Caco-2 (cell line): ENCODE measurements at regions not wholly inside any gene's neighbourhood (a gene's known extent, or its start where the extent isn't known, plus 50 kb on each side); places are given as distances from the start of the nearest gene placed in this dataset.

Experiments
- BruUV-seq: library from RNA; stranded (reverse); fragments of 400-500 nt; replicated peaks from 2 replicates; lab custom pipeline; 2021; lab: Mats Ljungman, UMichigan
- CTCF ChIA-PET: fragments of 300-600 bp; sonication (Branson Sonifier 250); formaldehyde crosslinking; loops from one replicate; lab custom pipeline; 2022; ENCODE audit warnings: antibody characterized with exemption; lab: Charles Lee
- POLR2A ChIA-PET: fragments of 300-600 bp; sonication (Branson Sonifier 250); formaldehyde crosslinking; loops from one replicate; lab custom pipeline; 2022; ENCODE audit warnings: antibody characterized with exemption; lab: Charles Lee
- DNase-seq, 2 experiments: peaks; one replicate each; pipeline versions ENCODE4 v3.0.0 to v3.0.0-alpha.2; 2020 to 2022
- H3K27me3 ChIP-seq: replicated peaks from 2 replicates; pipeline ENCODE4 v1.6.0; 2011; ENCODE audit warnings: low read length; ENCODE audit not compliant: control insufficient read depth, insufficient read depth
- H3K36me3 ChIP-seq: 2 replicates; pipeline ENCODE4 v1.5.1; 2011; ENCODE audit warnings: low read length; ENCODE audit not compliant: control insufficient read depth, insufficient read depth
- H3K4me1 ChIP-seq: fragments of 250-450 bp; sonication (Bioruptor Pico); 2 replicates; pipeline ENCODE4 v1.5.1; 2020; ENCODE audit warnings: mild to moderate bottlenecking
- H3K4me3 ChIP-seq: 2 replicates; pipeline ENCODE4 v1.5.1; 2011; ENCODE audit warnings: low read depth, mild to moderate bottlenecking, control low read depth, low read length
- H3K9me3 ChIP-seq: fragments of 250-450 bp; sonication (Bioruptor Pico); 2 replicates; pipeline ENCODE4 v1.5.1; 2020; ENCODE audit warnings: mild to moderate bottlenecking, moderate library complexity
- H3K27ac Mint-ChIP-seq: one replicate; pipeline ENCODE4 v1.8.0; 2022; ENCODE audit warnings: mixed read lengths; ENCODE audit not compliant: unreplicated experiment
- H3K27me3 Mint-ChIP-seq: one replicate; pipeline ENCODE4 v1.8.0; 2022; ENCODE audit warnings: mixed read lengths; ENCODE audit not compliant: insufficient read depth, unreplicated experiment
- H3K36me3 Mint-ChIP-seq: one replicate; pipeline ENCODE4 v1.8.0; 2022; ENCODE audit warnings: mild to moderate bottlenecking, mixed read lengths; ENCODE audit not compliant: insufficient read depth, unreplicated experiment
- H3K4me1 Mint-ChIP-seq: one replicate; pipeline ENCODE4 v1.8.0; 2022; ENCODE audit warnings: low read depth, mixed read lengths; ENCODE audit not compliant: unreplicated experiment
- H3K4me3 Mint-ChIP-seq: one replicate; pipeline ENCODE4 v1.8.0; 2022; ENCODE audit warnings: mild to moderate bottlenecking, moderate library complexity, mixed read lengths; ENCODE audit not compliant: unreplicated experiment
- H3K9me3 Mint-ChIP-seq: one replicate; pipeline ENCODE4 v1.8.0; 2022; ENCODE audit warnings: mixed read lengths; ENCODE audit not compliant: unreplicated experiment
- CTCF ChIP-seq, 2 experiments: fragments of 200-600 bp in 1 of 2; IDR thresholded peaks; 1 replicate in 1 of 2; 2 replicates in 1 of 2; pipeline versions ENCODE4 v1.5.1 to v1.8.0; 2011 to 2022; ENCODE audit warnings: antibody characterized with exemption in 1 of 2, control low read depth in 1 of 2, inconsistent platforms in 1 of 2, low read depth in 1 of 2, low read length in 1 of 2, mild to moderate bottlenecking in 1 of 2, moderate library complexity in 1 of 2; ENCODE audit not compliant: insufficient read depth in 1 of 2, severe bottlenecking in 1 of 2, unreplicated experiment in 1 of 2
- intact Hi-C: fragments of 100-400 bp; cut with micrococcal nuclease; formaldehyde crosslinking; loops from one replicate; pipeline ENCODE4 v1.10.0; 2022; ENCODE audit not compliant: unreplicated experiment

GRCh38 chr5:3304346-3304745, 291.3 kb upstream of the IRX1 start:
- intact Hi-C loops, result no loop called here
- Mint-ChIP-seq H3K27me3 (no peaks in the 10 kb centered on the region), H3K9me3 (peaks cover 8% of the 10 kb centered on the region), H3K36me3 (peaks cover 5% of the 10 kb centered on the region), H3K4me1 (no peaks in the 10 kb centered on the region), H3K27ac (no peak overlapping the region), H3K4me3 (no peak overlapping the region)
- BruUV-seq, result no TSS peak
- Histone ChIP-seq H3K9me3 (0 out of 2 replicates have a peak, but pooled peaks cover 2% of the 10 kb centered on the region), H3K36me3 (no peaks in the 10 kb centered on the region), H3K4me1 (no peaks in the 10 kb centered on the region), H3K4me3 (no peak overlapping the region), H3K27me3 (no peaks in the 10 kb centered on the region)
- ChIA-PET POLR2A (no interaction called here), CTCF (no interaction called here)
- no peak for DNase-seq
- TF ChIP-seq CTCF (IDR thresholded peaks at IDR 0.05; ENCODE audit: insufficient read depth in 1 of 2, low read depth in 1 of 2, low read length in 1 of 2, severe bottlenecking in 1 of 2, unreplicated experiment in 1 of 2), result no peak

DNA sequence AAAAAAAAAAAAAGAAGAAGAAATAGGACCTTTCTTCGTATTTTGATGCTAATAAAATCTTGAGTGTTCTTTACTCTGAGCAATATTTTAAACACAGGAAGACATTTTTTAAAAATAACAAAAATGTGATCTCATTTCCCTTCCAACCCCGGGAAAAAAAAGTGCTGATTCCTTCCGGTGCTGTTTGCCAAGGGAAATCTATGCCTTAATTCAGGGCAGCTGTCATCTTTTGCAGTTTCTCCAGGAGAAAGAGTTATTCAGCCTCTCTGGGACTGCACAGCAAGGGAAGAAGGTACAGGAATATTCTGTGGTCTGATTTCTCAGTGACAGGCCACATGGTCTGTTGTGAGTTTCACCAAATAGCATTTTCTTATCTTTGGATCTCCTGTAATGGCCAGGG, 291.9 kb upstream of the IRX1 start:
- intact Hi-C loops, result no loop called here
- H3K9me3 Mint-ChIP-seq, result peaks cover 8% of the 10 kb centered on the region
- no peak overlapping the region for H3K4me3 ChIP-seq
- no peak overlapping the region for H3K27ac Mint-ChIP-seq
- 0 out of 2 replicates have a peak, but pooled peaks cover 2% of the 10 kb centered on the region for H3K9me3 ChIP-seq
- H3K36me3 ChIP-seq, result no peaks in the 10 kb centered on the region
- no peaks in the 10 kb centered on the region for H3K4me1 ChIP-seq
- H3K4me1 Mint-ChIP-seq, result no peaks in the 10 kb centered on the region
- no peak for DNase-seq
- no peak overlapping the region for H3K4me3 Mint-ChIP-seq
- TF ChIP-seq CTCF (IDR thresholded peaks at IDR 0.05; ENCODE audit: insufficient read depth in 1 of 2, low read depth in 1 of 2, low read length in 1 of 2, severe bottlenecking in 1 of 2, unreplicated experiment in 1 of 2), result no peak
- POLR2A ChIA-PET, result no interaction called here
- CTCF ChIA-PET, result no interaction called here
- no TSS peak for BruUV-seq
- no peaks in the 10 kb centered on the region for H3K27me3 Mint-ChIP-seq
- no peaks in the 10 kb centered on the region for H3K27me3 ChIP-seq
- peaks cover 5% of the 10 kb centered on the region for H3K36me3 Mint-ChIP-seq

GRCh38 chr5:3302228-3302627, 293.4 kb upstream of the IRX1 start:
- ChIA-PET CTCF (no interaction called here), POLR2A (no interaction called here)
- TF ChIP-seq CTCF (IDR thresholded peaks at IDR 0.05; ENCODE audit: insufficient read depth in 1 of 2, low read depth in 1 of 2, low read length in 1 of 2, severe bottlenecking in 1 of 2, unreplicated experiment in 1 of 2), result no peak
- no peaks in the 10 kb centered on the region for H3K36me3 ChIP-seq
- intact Hi-C loops, result no loop called here
- BruUV-seq, result no TSS peak
- Mint-ChIP-seq H3K27me3 (no peaks in the 10 kb centered on the region), H3K4me1 (no peaks in the 10 kb centered on the region), H3K4me3 (no peak overlapping the region), H3K27ac (no peak overlapping the region), H3K9me3 (no peaks in the 10 kb centered on the region), H3K36me3 (peaks cover 5% of the 10 kb centered on the region)
- H3K4me1 ChIP-seq, result no peaks in the 10 kb centered on the region
- DNase-seq, result no peak
- no peaks in the 10 kb centered on the region for H3K27me3 ChIP-seq
- no peak overlapping the region for H3K4me3 ChIP-seq
- H3K9me3 ChIP-seq, result 0 out of 2 replicates have a peak, but pooled peaks cover 2% of the 10 kb centered on the region
